Endothelial cell (in vitro differentiated cells): ENCODE measurements at regions not wholly inside any gene's neighbourhood (a gene's known extent, or its start where the extent isn't known, plus 50 kb on each side); places are given as distances from the start of the nearest gene placed in this dataset.
"Not testable (repeated sequence)": the region's sequence is repeated elsewhere in the genome, so short reads cannot be mapped to it uniquely, and the experiment has no call there.

Experiments used
- DNase-seq: peaks from one replicate; pipeline ENCODE4 v3.0.0; 2021; ENCODE audit warnings: low spot score
- H3K27ac Mint-ChIP-seq: one replicate; pipeline ENCODE4 v1.8.0; 2021; ENCODE audit warnings: mixed read lengths, inconsistent platforms; ENCODE audit not compliant: unreplicated experiment
- H3K27me3 Mint-ChIP-seq: one replicate; pipeline ENCODE4 v1.8.0; 2021; ENCODE audit warnings: mild to moderate bottlenecking, moderate library complexity, mixed read lengths, inconsistent platforms; ENCODE audit not compliant: unreplicated experiment
- H3K36me3 Mint-ChIP-seq: one replicate; pipeline ENCODE4 v1.8.0; 2021; ENCODE audit warnings: mild to moderate bottlenecking, low read depth, mixed read lengths, inconsistent platforms; ENCODE audit not compliant: unreplicated experiment
- H3K4me1 Mint-ChIP-seq: one replicate; pipeline ENCODE4 v1.8.0; 2021; ENCODE audit warnings: mild to moderate bottlenecking, mixed read lengths, inconsistent platforms; ENCODE audit not compliant: unreplicated experiment
- H3K4me3 Mint-ChIP-seq: one replicate; pipeline ENCODE4 v1.8.0; 2021; ENCODE audit warnings: mild to moderate bottlenecking, mixed read lengths, inconsistent platforms; ENCODE audit not compliant: unreplicated experiment
- H3K9me3 Mint-ChIP-seq: one replicate; pipeline ENCODE4 v1.8.0; 2021; ENCODE audit warnings: mixed read lengths, inconsistent platforms; ENCODE audit not compliant: unreplicated experiment
- TF ChIP-seq, protein P1 (sequence below): fragments of 200-600 bp; sonication (generic); IDR thresholded peaks from one replicate; pipeline ENCODE4 v1.5.0; 2021; ENCODE audit warnings: antibody characterized with exemption; ENCODE audit not compliant: unreplicated experiment

DNA sequence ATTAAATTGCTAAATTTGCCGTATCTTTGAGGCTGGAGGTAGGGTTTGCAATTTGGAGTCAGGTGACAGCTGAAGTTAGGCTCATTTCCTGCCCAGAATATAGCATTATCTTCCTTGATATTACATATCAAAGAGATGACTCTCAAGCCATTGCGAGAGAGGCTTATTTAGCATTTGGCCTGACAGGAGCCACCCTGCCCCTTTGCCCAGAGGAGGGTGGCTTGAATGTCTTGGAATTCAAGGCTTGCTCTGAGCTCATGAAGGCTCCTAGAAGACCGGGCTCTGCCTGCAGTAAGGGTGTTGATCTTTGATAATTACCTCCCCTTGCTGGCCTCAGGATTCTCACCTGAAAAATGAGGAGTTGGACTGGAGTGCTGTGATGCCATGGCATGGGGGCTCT, 251.4 kb upstream of the C2CD4B start:
- Mint-ChIP-seq H3K4me1 (peaks cover 2% of the 10 kb centered on the region), H3K9me3 (no peaks in the 10 kb centered on the region), H3K27me3 (peaks cover 2% of the 10 kb centered on the region), H3K4me3 (no peak overlapping the region), H3K36me3 (no peaks in the 10 kb centered on the region), H3K27ac (no peak overlapping the region)
- no peak for DNase-seq
- TF ChIP-seq, protein P1, sequence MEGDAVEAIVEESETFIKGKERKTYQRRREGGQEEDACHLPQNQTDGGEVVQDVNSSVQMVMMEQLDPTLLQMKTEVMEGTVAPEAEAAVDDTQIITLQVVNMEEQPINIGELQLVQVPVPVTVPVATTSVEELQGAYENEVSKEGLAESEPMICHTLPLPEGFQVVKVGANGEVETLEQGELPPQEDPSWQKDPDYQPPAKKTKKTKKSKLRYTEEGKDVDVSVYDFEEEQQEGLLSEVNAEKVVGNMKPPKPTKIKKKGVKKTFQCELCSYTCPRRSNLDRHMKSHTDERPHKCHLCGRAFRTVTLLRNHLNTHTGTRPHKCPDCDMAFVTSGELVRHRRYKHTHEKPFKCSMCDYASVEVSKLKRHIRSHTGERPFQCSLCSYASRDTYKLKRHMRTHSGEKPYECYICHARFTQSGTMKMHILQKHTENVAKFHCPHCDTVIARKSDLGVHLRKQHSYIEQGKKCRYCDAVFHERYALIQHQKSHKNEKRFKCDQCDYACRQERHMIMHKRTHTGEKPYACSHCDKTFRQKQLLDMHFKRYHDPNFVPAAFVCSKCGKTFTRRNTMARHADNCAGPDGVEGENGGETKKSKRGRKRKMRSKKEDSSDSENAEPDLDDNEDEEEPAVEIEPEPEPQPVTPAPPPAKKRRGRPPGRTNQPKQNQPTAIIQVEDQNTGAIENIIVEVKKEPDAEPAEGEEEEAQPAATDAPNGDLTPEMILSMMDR, result no peak

DNA sequence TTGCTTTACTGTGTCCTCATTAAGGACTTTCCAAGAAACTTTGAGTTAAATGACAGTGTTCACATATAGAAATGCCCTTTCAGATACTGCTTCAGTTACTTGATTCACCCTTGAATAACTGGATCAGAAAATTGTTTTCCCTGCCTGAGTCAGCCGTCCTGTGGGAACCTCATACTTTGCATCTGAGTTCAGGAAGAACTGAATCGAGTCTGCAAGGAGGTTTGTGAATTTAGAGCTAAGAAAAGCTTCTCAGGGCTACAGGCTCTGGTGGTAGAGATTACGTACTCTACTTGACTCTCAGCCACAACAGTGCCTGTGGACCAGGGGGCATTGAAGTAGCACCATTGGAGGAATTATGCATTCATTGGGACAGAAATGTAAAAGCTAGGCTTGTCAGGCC, 252.4 kb upstream of the C2CD4B start:
- TF ChIP-seq, protein P1, result no peak
- H3K4me3 Mint-ChIP-seq, result no peak overlapping the region
- no peak for DNase-seq
- no peak overlapping the region for H3K27ac Mint-ChIP-seq
- H3K9me3 Mint-ChIP-seq, result no peaks in the 10 kb centered on the region
- H3K4me1 Mint-ChIP-seq, result peaks cover 2% of the 10 kb centered on the region
- H3K27me3 Mint-ChIP-seq, result peaks cover 2% of the 10 kb centered on the region
- H3K36me3 Mint-ChIP-seq, result no peaks in the 10 kb centered on the region

DNA sequence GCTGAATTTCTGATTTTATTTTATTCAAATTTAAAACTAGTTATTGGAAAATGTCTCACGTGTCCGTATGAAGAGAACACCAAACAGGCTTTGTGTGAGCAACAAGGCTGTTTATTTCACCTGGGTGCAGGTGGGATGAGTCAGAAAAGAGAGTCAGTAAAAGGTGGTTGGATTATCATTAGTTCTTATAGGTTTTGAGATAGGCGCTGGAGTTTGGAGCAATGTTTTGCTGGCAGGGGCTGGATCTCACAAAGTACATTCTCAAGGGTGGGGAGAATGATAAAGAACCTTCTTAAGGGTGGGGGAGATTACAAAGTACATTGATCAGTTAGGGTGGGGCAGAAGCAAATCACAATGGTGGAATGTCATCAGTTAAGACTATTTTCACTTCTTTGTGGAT, 253.4 kb upstream of the C2CD4B start:
- H3K4me3 Mint-ChIP-seq, result not testable (repeated sequence)

DNA sequence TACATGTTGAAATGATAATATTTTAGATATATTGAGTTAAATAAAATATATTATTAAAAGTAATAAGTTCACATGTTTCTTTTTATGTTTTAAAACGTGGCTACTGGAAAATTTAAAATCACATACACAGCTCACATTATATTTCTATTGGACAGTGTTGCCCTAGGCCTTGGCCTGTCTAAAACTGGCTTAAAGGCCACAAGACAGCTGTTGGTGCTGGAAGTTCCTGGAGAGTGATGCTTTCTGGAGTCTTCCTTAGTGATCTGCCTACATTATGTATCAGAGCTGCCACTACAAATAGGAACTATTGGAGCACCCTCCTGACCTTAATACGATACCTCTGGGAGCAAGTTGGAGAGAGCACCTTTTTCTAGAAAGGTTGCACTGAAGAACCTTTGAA, 254.1 kb upstream of the C2CD4B start:
- Mint-ChIP-seq H3K36me3 (no peaks in the 10 kb centered on the region), H3K27me3 (peaks cover 2% of the 10 kb centered on the region), H3K4me1 (peaks cover 2% of the 10 kb centered on the region), H3K4me3 (no peak overlapping the region), H3K27ac (no peak overlapping the region), H3K9me3 (no peaks in the 10 kb centered on the region)
- TF ChIP-seq, protein P1, result no peak
- no peak for DNase-seq

More for the DNA sequence above, 253.4 kb upstream of the C2CD4B start:
- DNase-seq, H3K27ac Mint-ChIP-seq, H3K9me3 Mint-ChIP-seq, H3K4me1 Mint-ChIP-seq, H3K27me3 Mint-ChIP-seq, H3K36me3 Mint-ChIP-seq: not testable (repeated sequence)

DNA sequence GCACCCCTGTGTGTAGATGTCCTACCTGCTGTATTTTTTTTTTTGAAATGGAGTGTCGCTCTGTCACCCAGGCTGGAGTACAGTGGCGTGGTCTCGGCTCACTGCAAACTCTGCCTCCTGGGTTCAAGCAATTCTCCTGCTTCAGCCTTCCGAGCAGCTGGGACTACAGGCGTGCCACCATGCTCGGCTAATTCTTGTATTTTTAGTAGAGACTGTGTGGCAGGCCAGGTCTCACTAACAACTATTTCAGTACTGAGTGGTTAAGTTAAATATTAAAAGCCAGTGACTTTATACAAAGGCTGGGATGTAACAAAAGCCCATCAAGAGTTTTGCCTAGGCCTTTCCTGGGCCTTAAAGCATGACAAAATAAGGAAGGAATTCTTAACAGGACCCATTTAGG, 255.3 kb upstream of the C2CD4B start:
- H3K27ac Mint-ChIP-seq, H3K4me1 Mint-ChIP-seq, H3K4me3 Mint-ChIP-seq, DNase-seq, H3K36me3 Mint-ChIP-seq, H3K9me3 Mint-ChIP-seq, H3K27me3 Mint-ChIP-seq: not testable (repeated sequence)

DNA sequence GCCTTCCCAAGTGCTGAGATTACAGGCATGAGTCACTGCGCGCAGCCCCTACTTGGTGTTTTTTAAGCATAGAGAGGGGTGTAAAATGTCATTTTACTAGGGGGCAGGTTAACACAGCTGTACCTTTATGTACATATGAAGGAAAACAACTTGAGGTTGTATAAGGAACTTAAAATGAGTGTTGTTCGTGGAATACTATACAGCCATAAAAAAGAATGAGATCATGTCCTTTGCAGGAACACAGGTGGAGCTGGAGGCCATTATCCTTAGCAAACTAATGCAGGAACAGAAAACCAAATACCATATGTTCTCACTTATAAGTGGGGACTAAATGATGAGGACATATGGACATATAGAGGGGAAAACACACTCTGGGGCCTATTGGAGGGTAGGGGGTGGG, 256.2 kb upstream of the C2CD4B start:
- H3K36me3 Mint-ChIP-seq, result no peaks in the 10 kb centered on the region
- no peaks in the 10 kb centered on the region for H3K27me3 Mint-ChIP-seq
- no peak overlapping the region for H3K27ac Mint-ChIP-seq
- DNase-seq, result no peak
- peaks cover 2% of the 10 kb centered on the region for H3K4me1 Mint-ChIP-seq
- H3K9me3 Mint-ChIP-seq, result no peaks in the 10 kb centered on the region
- TF ChIP-seq, protein P1, result no peak
- H3K4me3 Mint-ChIP-seq, result no peak overlapping the region
